NCI-H1105 treated with DMSO at 0.1 percent for 48 hours (cell line): ENCODE measurements at regions not wholly inside any gene's neighbourhood (a gene's known extent, or its start where the extent isn't known, plus 50 kb on each side); places are given as distances from the start of the nearest gene placed in this dataset.

Source experiments
- DNase-seq: peaks from one replicate; lab custom pipeline; 2025; lab: John Stamatoyannopoulos, UW

DNA sequence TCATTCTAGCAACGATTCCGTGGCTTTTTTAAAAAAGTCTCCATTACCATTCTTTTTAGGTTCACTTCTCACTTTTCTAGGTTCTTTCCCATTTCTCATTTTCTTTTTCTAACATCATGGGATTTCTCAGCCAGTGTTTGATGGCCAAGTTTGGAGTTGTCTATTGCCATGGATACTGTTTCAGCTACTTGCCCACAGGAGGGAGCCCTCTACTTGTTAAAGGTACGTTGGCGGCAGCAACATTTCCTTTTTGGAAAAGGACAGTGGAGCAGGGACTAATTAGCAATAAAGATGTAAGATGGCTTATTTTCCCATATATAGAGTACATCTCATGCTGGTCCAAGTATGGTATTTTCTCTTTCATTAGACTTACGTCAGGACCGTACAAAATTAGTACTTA is 2257.5 kb upstream of the C9orf72 start:
- no peak for DNase-seq

DNA sequence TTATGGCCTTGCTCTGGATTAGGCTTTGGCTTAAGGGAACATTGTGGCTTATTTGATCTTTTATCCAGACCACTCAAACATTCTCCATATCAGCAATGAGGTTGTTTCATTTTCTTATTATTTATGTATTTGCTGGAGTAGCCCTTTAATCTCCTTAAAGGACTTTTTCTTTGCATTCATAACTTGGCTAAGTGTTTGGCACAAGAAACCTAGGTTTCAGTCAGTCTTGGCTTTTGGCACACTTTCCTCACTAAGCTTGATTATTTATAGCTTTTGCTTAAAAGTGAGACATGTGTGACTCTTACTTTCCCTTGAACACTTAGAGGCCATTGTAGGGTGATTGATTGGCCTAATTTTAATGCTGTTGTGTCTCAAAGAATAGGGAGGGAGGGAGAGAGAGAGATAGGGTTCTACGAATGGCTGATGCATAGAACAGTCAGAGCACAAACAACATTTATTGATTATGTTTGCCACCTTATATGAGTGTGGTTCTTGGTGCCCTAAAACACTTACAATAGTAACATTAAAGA is 2265.3 kb upstream of the C9orf72 start:
- DNase-seq: no peak

DNA sequence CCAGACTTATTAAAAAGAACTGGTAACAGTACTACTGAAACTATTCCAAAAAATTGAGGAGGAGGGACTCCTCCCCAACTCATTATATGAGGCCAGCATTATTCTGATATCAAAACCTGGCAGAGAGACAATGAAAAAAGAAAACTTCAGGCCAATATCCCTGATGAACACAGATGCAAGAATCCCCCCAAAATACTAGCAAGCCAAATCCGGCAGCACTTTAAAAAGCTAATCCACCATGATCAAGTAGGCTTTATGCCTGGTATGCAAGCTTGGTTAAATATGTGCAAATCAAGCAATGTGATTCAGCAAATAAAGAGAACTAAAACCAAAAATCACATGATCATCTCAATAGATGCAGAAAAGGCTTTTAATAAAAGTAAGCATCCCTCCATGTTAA is 2271.0 kb upstream of the C9orf72 start:
- DNase-seq: no peak

- DNase-seq: no peak
Measured at GRCh38 chr9:29850664-29851063, 2277.4 kb upstream of the C9orf72 start.

GRCh38 chr9:29861803-29862202 is 2288.5 kb upstream of the C9orf72 start:
- no peak for DNase-seq

DNA sequence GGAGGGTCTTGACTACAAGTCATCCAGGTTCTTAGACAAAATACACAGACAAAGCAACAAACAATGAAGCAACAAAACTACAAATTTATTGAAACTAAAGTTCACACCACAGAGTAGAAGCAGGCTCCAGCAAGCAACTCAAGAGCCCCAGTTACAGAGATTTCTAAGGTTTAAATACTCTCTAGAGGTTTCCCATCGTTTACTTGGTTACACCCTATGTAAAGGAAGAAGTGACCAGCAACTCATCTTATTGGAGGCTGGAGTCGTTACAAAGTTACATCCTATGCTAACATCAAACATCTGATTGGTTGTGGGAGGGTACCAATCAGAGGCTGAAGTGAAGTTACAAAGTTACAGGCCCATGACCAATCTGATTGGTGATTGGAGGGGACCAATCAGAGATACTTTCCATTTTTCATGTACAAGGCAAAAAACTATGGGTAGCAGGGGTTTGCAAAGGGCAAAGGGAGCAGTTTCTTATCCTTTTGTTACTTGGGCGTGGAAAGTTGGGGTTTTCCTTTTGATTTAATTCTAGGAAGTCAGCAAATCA is 2292.6 kb upstream of the C9orf72 start:
- no peak for DNase-seq

DNA sequence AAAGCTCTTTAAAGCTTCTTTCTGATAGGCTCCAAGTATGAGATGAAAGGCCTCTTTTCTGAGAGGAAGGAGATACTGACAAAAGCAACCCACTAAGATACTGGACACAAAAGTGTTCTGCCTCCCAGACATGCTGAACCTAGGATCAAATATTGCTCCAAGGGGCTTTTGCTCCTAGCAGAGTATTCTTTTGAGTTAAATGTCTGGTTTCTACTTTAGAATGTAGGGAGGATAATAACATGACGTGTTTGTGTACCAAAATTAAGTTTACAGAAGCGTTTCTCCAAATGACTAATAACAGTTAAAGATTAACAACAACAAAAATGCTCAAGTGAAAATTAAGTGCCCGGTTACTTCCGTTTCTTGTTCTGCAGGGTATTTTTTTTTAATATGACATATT is 2293.3 kb upstream of the C9orf72 start:
- DNase-seq: no peak

- no peak for DNase-seq
Measured at GRCh38 chr9:29873579-29873978, 2300.3 kb upstream of the C9orf72 start.

DNA sequence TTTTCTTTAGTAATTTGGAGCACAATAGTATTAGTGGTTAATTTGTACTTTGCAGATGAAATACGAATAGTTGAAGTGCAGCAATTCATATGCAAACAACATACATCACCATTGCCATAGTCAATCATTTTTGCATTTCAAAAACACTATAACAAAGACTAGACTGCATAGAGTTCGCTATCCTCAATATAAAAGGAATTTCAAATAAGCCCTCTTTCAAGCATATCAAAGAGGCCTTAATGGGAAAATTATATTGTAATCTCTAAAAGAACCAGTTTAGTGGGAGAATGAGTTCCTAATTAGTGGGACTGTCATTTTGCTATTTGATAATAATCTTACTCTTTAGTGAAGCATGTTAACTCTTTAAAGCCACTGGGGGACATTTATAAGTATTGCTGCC is 2302.3 kb upstream of the C9orf72 start:
- no peak for DNase-seq

DNA sequence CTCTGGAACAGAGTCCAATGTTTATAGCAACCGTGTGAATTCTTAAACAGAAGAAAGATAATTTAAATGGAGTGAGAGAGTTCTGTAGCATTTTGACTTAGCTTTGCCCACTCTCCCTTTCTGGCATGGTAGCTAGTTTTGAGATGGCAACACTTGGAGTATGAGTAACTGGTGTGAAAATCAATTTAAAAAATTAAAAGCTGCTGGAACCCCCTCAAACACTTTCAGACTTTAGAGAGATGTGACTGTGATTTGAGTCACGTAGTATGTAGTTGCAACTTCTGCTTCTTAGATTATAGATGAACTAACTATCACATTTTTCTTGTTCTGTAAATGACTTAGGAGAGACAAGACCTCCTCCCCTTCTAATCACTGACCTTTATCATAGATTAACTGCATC is 2309.5 kb upstream of the C9orf72 start:
- no peak for DNase-seq

GRCh38 chr9:29906065-29906464 is 2332.8 kb upstream of the C9orf72 start:
- no peak for DNase-seq

DNA sequence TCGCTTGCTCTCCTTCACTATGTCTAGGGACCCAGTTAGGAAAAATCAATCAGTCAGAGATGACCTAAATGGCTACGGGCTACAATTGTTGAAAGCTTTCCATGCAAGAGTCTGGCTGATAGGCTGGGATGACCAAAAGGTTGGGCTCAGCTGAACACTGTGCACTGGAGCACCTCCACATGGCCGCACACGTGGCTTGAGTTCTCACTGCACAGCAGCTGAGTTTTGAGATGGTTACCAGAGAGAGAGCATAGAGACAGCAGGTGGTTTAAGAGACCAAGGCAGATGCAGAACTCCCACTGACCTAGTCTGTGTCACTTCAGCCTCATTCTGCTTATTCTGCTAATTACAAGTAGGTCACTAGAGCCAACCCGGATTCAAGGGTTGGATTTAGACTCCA is 2354.8 kb upstream of the C9orf72 start:
- no peak for DNase-seq

DNA sequence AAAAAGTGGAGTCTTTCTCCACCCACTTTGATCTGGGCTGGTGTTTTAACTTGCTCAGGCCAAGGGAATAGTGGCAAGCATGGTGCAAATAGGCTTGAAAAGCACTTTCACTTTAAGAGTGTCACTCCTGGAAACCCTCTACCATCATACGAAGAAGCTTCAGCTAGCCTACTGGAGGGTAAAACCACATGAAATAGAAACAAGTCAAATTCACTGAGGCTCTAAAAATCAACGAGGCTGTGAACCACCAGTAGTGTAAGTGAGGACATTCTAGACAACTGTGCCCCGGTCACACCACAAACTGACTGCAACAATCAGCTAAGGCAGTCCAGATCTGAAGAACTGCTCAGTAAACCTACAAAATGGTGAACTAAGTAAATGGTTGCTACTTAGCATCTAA is 2366.3 kb upstream of the C9orf72 start:
- DNase-seq: no peak

- no peak for DNase-seq
Measured at GRCh38 chr9:29945012-29945411, 2371.7 kb upstream of the C9orf72 start.

DNA sequence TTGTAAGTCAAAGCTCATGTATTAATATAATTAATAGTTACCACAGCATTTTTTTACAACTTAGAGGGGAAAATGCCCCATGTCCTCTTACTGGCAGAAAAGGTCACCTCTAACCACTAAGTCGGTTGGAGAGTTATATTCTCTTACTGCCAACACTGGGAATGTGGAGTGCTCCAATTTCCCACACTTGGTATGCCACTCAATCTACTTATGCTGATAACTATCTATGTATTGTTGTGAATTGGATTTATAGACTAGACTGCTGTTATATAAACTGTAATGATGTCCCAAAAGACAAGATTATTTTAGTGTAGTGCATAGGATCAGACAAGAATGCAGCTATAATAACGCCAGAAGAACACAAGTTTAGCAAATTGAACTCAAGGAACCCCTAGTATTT is 2385.2 kb upstream of the C9orf72 start:
- DNase-seq: no peak

DNA sequence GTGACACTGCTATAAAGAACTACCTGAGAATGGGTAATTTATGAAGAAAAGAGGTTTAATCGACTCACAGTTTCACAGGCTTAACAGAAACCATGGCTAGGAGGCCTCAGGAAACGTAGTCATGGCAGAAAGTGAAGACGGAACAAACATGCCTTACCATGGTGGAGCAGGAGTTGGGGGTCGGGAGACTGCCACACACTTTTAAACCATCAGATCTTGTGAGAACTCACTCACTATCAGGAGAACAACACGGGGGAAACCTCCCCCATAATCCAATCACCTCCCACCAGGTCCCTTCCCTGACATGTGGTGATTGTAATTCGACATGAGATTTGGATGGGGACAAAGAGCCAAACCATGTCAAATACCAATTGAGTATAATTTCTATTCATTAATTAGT is 2392.6 kb upstream of the C9orf72 start:
- DNase-seq: no peak

GRCh38 chr9:29966247-29966646 is 2393.0 kb upstream of the C9orf72 start:
- no peak for DNase-seq

GRCh38 chr9:29968831-29969230 is 2395.6 kb upstream of the C9orf72 start:
- DNase-seq: no peak

- no peak for DNase-seq
Measured at GRCh38 chr9:29969408-29969807, 2396.1 kb upstream of the C9orf72 start.

DNA sequence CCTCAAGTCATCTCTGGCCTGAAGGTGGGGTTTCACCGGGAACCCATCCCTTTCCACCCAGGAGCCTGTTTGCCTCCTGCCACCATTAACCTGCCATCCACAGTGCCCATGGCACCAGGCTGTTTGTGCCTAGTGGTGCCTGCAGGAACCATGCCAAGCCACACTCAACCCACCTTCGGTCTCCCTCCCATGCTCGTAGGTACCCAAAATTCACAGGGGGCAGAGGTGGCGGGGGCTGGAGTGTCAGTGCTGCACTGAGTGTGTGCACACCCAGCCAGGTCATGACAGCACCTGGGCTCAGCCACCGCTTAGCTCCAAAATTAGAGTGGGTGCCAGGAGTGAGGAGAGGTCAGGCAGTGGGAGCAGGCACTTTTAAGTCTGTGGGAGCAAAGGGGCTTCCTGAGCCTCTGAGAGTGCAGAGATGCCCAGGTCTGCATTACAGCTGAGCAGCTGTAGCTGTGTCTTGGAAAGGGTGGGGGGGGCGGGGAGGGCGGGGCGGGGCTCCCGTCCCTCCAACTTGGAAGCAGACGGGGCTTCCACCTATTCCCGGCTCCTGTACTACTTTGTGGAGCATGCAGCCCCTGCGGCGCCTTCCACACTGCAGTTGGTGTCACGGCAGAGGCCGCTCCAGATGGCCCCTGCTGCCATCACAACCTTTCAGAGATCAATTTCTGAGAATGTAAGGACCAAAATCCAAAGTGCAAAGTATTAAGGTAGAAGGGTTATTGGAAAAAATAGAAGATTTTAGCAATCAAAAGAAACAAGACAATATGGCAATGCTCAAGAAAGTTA is 2396.8 kb upstream of the C9orf72 start:
- no peak for DNase-seq

GRCh38 chr9:29974197-29974596 is 2400.9 kb upstream of the C9orf72 start:
- no peak for DNase-seq

GRCh38 chr9:29976981-29977380 is 2403.7 kb upstream of the C9orf72 start:
- DNase-seq: no peak

- no peak for DNase-seq
Measured at GRCh38 chr9:29981013-29981412, 2403.4 kb upstream of the ACO1 start.

DNA sequence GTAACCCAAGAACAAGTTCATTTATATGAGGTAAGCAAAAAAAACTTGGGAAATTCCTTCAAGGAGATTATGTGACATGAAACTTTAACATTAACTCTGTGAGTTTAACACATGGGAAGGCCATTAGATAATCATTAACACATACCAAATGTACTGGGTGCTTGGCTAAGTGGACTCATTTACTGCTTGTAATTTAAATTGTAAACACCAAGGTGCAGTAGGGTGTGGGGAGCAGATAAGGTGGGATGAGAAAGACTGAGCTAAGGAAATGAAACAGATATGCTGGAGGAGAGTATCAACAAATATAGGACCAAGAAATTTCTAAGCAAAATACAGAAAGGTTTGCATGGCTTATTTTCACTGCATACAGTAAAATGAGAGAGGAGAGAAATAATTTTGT is 2384.8 kb upstream of the ACO1 start:
- DNase-seq: no peak
